ENCODE measurements at regions not wholly inside any gene's neighbourhood (a gene's known extent, or its start where the extent isn't known, plus 50 kb on each side); places are given as distances from the start of the nearest gene placed in this dataset.

DNA sequence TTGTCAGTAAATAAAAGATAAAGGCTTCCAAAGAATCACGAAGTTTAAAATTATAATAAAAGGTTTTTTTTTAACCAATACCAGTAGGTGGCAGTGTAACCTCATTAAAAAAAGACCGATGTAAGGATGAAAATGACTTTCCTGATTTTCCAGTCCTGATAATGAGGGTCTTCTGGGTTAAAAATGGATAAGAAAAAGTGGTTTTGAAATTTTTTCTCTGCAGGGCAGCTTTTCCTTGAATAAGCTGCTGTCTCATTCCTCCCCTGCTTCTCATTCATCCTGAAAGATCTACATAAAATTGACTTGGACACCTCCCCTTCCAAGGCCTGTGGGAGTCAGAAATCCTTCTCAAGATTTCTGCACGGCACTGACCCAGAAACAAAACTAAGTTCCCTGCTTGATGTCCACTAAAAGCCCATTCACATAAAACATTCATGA is 58.9 kb upstream of the FBXO33 start:
- H4K91ac ChIP-seq (ENCODE audit: insufficient read length, low read depth, low read length) = no peak overlapping the region
- no peak overlapping the region for H3K27ac ChIP-seq (ENCODE audit: insufficient read length, low read depth, low read length)
- H2BK120ac ChIP-seq (ENCODE audit: low read depth, low read length, poor library complexity, severe bottlenecking) = no peak overlapping the region
- H3K14ac ChIP-seq (ENCODE audit: insufficient read depth, low read length) = no peak overlapping the region
- H2BK20ac ChIP-seq (ENCODE audit: low read depth, low read length, poor library complexity, severe bottlenecking) = no peak overlapping the region
- WGBS (ENCODE audit: extremely low coverage, insufficient read length, low lambda C conversion rate) = no CpG with 5 or more reads among the region's 3 CpGs
- H3K4ac ChIP-seq (ENCODE audit: low read depth, low read length) = no peak overlapping the region
- peaks cover 11 to 16% (median 12%) of the 10 kb centered on the region in 3 experiments for H3K36me3 Mint-ChIP-seq (ENCODE audit: insufficient read depth in 1 of 3, low read depth in 3 of 3)
- no peaks in the 10 kb centered on the region for H3K4me1 ChIP-seq (ENCODE audit: insufficient read depth, low read length)
- H3K9ac ChIP-seq (ENCODE audit: extremely low read depth, insufficient read length, low read length) = no peak overlapping the region
- no peak overlapping the region for H2BK5ac ChIP-seq (ENCODE audit: insufficient read length, low read length)
- DNase-seq = no peak
- H4K20me1 ChIP-seq (ENCODE audit: control insufficient read depth, insufficient read depth, insufficient read length) = no peaks in the 10 kb centered on the region
- no peaks in the 10 kb centered on the region for H3K23me2 ChIP-seq (ENCODE audit: insufficient read length, low read depth, low read length, poor library complexity, severe bottlenecking)
- no peak overlapping the region for H3K4me2 ChIP-seq (ENCODE audit: insufficient read depth, insufficient read length, low read length)
- no peak overlapping the region for H2AFZ ChIP-seq (ENCODE audit: low read length)
- no peak overlapping the region for H3K23ac ChIP-seq (ENCODE audit: insufficient read length, low read depth, low read length)
- H3K27me3 ChIP-seq (ENCODE audit: insufficient read depth, low read length) = no peaks in the 10 kb centered on the region
- H3K27me3 Mint-ChIP-seq (ENCODE audit: low read depth) = no peaks in the 10 kb centered on the region
- peaks cover 13 to 16% of the 10 kb centered on the region in 2 experiments for H3K4me1 Mint-ChIP-seq
- no peaks in the 10 kb centered on the region for H3K79me2 ChIP-seq (ENCODE audit: insufficient read depth, low read length)
- H3K56ac ChIP-seq (ENCODE audit: insufficient read length, low read depth, low read length) = no peak overlapping the region
- H3K9me3 Mint-ChIP-seq = peaks cover 11 to 17% of the 10 kb centered on the region in 2 experiments
- H4K5ac ChIP-seq (ENCODE audit: insufficient read length, low read depth, low read length) = no peak overlapping the region
- H4K8ac ChIP-seq (replicated peaks; ENCODE audit: insufficient read length, low read depth, low read length) = no peak overlapping the region
- H3K9me3 ChIP-seq (ENCODE audit: control insufficient read depth, low read depth, low read length) = no peaks in the 10 kb centered on the region
- H2BK12ac ChIP-seq (ENCODE audit: insufficient read length, low read depth, low read length) = no peak overlapping the region
- H3K27ac Mint-ChIP-seq = peak overlapping the region in 2 of 3 experiments; percentile 74 to 86; a peak in 4 of 7 replicates
- H3K4me3 Mint-ChIP-seq = no peak overlapping the region
- H3T11ph ChIP-seq (ENCODE audit: low read length) = no peak overlapping the region
- no peak overlapping the region for H3K18ac ChIP-seq (ENCODE audit: insufficient read length, low read depth, low read length)
- no peak overlapping the region for H2BK15ac ChIP-seq (ENCODE audit: low read depth, low read length)
- TF ChIP-seq, protein P1, sequence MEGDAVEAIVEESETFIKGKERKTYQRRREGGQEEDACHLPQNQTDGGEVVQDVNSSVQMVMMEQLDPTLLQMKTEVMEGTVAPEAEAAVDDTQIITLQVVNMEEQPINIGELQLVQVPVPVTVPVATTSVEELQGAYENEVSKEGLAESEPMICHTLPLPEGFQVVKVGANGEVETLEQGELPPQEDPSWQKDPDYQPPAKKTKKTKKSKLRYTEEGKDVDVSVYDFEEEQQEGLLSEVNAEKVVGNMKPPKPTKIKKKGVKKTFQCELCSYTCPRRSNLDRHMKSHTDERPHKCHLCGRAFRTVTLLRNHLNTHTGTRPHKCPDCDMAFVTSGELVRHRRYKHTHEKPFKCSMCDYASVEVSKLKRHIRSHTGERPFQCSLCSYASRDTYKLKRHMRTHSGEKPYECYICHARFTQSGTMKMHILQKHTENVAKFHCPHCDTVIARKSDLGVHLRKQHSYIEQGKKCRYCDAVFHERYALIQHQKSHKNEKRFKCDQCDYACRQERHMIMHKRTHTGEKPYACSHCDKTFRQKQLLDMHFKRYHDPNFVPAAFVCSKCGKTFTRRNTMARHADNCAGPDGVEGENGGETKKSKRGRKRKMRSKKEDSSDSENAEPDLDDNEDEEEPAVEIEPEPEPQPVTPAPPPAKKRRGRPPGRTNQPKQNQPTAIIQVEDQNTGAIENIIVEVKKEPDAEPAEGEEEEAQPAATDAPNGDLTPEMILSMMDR (conservative IDR thresholded peaks at IDR 0.05) = peak; percentile 77
- no peaks in the 10 kb centered on the region for H3K79me1 ChIP-seq (ENCODE audit: insufficient read depth, low read depth, low read length, poor library complexity, severe bottlenecking)
- H2AK5ac ChIP-seq (ENCODE audit: insufficient read length, low read length) = no peak overlapping the region
